ENCODE measurements at regions not wholly inside any gene's neighbourhood (a gene's known extent, or its start where the extent isn't known, plus 50 kb on each side); places are given as distances from the start of the nearest gene placed in this dataset.

- no TSS peak for BruUV-seq (replicated peaks)
- FAIRE-seq = no peak
- no peak overlapping the region for H3K4me3 ChIP-seq (replicated peaks in 1 of 3; ENCODE audit: insufficient read depth in 1 of 3, low read depth in 1 of 3, low read length in 3 of 3)
- H3K4me2 ChIP-seq (ENCODE audit: insufficient read depth, low read length) = no peak overlapping the region
- no peak overlapping the region for H3K27ac ChIP-seq (ENCODE audit: insufficient read depth, low read depth, low read length)
- intact Hi-C loops (cut with micrococcal nuclease) = no loop called here
- no peak for DNase-seq (ENCODE audit: low read depth, low spot score)
- no peaks in the 10 kb centered on the region for H3K9me1 ChIP-seq (replicated peaks; ENCODE audit: control insufficient read depth, extremely low read depth, insufficient read depth, low read length)
- CTCF ChIA-PET = interaction anchor here (1.2 to 5.6 kb wide), 6 partner anchors 8 to 1070 kb away, joined by 3 to 161 read pairs (median 6); no protein-coding TSS in a partner anchor
- dilution Hi-C loops (cut with MboI; ENCODE audit: extremely low pct_ligation_motif_present, low sequenced_read_pairs) = no loop called here
- TF ChIP-seq JUN (IDR thresholded peaks at IDR 0.05; ENCODE audit: borderline replicate concordance, insufficient read depth, insufficient read length, low read depth) (no peak), POLR2A (IDR thresholded peaks at IDR 0.05; ENCODE audit: low read depth, low read length) (no peak), FOS (IDR thresholded peaks at IDR 0.05; ENCODE audit: borderline replicate concordance, insufficient read depth, low read length) (no peak), POLR2AphosphoS5 (IDR thresholded peaks at IDR 0.05; ENCODE audit: insufficient read depth, low read depth, low read length) (no peak), MYC (IDR thresholded peaks at IDR 0.05; ENCODE audit: low read depth, low read length) (no peak), GATA2 (IDR thresholded peaks at IDR 0.05; ENCODE audit: insufficient read depth, insufficient read length, low read depth, low read length) (no peak), EZH2 (IDR thresholded peaks at IDR 0.05; ENCODE audit: borderline replicate concordance, low read depth, low read length, severe bottlenecking) (no peak)
- TF ChIP-seq, protein P1, sequence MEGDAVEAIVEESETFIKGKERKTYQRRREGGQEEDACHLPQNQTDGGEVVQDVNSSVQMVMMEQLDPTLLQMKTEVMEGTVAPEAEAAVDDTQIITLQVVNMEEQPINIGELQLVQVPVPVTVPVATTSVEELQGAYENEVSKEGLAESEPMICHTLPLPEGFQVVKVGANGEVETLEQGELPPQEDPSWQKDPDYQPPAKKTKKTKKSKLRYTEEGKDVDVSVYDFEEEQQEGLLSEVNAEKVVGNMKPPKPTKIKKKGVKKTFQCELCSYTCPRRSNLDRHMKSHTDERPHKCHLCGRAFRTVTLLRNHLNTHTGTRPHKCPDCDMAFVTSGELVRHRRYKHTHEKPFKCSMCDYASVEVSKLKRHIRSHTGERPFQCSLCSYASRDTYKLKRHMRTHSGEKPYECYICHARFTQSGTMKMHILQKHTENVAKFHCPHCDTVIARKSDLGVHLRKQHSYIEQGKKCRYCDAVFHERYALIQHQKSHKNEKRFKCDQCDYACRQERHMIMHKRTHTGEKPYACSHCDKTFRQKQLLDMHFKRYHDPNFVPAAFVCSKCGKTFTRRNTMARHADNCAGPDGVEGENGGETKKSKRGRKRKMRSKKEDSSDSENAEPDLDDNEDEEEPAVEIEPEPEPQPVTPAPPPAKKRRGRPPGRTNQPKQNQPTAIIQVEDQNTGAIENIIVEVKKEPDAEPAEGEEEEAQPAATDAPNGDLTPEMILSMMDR (IDR thresholded peaks at IDR 0.05; ENCODE audit: extremely low read depth in 1 of 2, insufficient read depth in 1 of 2, low read depth in 1 of 2, low read length in 2 of 2) = no peak
- TF ChIP-seq, protein P2, sequence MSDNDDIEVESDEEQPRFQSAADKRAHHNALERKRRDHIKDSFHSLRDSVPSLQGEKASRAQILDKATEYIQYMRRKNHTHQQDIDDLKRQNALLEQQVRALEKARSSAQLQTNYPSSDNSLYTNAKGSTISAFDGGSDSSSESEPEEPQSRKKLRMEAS (IDR thresholded peaks at IDR 0.05; ENCODE audit: insufficient read depth, insufficient read length) = no peak
- no peaks in the 10 kb centered on the region for H3K9me3 ChIP-seq (replicated peaks; ENCODE audit: control insufficient read depth, insufficient read depth, low read length)
- no peak overlapping the region for H2AFZ ChIP-seq (ENCODE audit: low read depth, low read length)
- no peaks in the 10 kb centered on the region for H3K27me3 ChIP-seq (ENCODE audit: control insufficient read depth in 2 of 2, insufficient read depth in 2 of 2, low read length in 2 of 2)
- H3K9ac ChIP-seq (replicated peaks; ENCODE audit: extremely low read depth, insufficient read depth, low read length) = no peak overlapping the region
- POLR2A ChIA-PET = no interaction called here
- H3K79me2 ChIP-seq (ENCODE audit: control insufficient read depth, insufficient read depth, low read length) = no peaks in the 10 kb centered on the region
- no peaks in the 10 kb centered on the region for H3K4me1 ChIP-seq (ENCODE audit: control insufficient read depth, extremely low read depth, insufficient read depth, low read length)
- H3K36me3 ChIP-seq (ENCODE audit: control insufficient read depth in 2 of 2, extremely low read depth in 1 of 2, insufficient read depth in 2 of 2, low read length in 2 of 2) = no peaks in the 10 kb centered on the region
- no peaks in the 10 kb centered on the region for H4K20me1 ChIP-seq (replicated peaks; ENCODE audit: control insufficient read depth, extremely low read depth, insufficient read depth, low read length)
Measured at GRCh38 chr1:18573170-18573569, 57.5 kb upstream of the PAX7 start.
